Upper lobe of left lung (tissue), 6 donors: ENCODE measurements at regions not wholly inside any gene's neighbourhood (a gene's known extent, or its start where the extent isn't known, plus 50 kb on each side); places are given as distances from the start of the nearest gene placed in this dataset.

ENCODE experiments used
- ATAC-seq, 2 donors: fragments of 200-7000 bp; cut with Tn5 transposase; one replicate each; pipeline ENCODE4 v1.9.1; 2022; ENCODE audit warnings: mild to moderate bottlenecking in 2 of 2, moderate library complexity in 2 of 2; ENCODE audit not compliant: low FRiP score in 2 of 2
- DNase-seq, 2 donors: peaks; one replicate each; pipeline ENCODE4 v3.0.0-alpha.2; 2019 to 2020
- H3K27ac ChIP-seq, 4 donors: fragments of 200-600 bp; sonication (generic); one replicate each; pipeline ENCODE4 v1.5.1; 2016 to 2019
- H3K27me3 ChIP-seq, 4 donors: fragments of 200-600 bp; sonication (generic); one replicate each; pipeline ENCODE4 v1.5.1; 2017 to 2019
- H3K36me3 ChIP-seq, 4 donors: fragments of 200-600 bp; sonication (generic); one replicate each; pipeline ENCODE4 v1.5.1; 2016 to 2019
- H3K4me1 ChIP-seq, 4 donors: fragments of 200-600 bp; sonication (generic); one replicate each; pipeline ENCODE4 v1.5.1; 2018 to 2019
- H3K4me3 ChIP-seq, 4 donors: fragments of 200-600 bp; sonication (generic); one replicate each; pipeline ENCODE4 v1.5.1; 2017 to 2019; ENCODE audit warnings: mild to moderate bottlenecking in 2 of 4, moderate library complexity in 1 of 4
- H3K9me3 ChIP-seq, 4 donors: fragments of 200-600 bp; sonication (generic); one replicate each; pipeline ENCODE4 v1.5.1; 2018 to 2019
- CTCF ChIP-seq, 6 experiments: fragments of 450-650 bp in 4 of 6; fragments of 200-600 bp in 2 of 6; sonication (generic) in 2 of 6; IDR thresholded peaks; one replicate each; pipeline ENCODE4 v1.5.1; 2016 to 2019; ENCODE audit warnings: antibody characterized with exemption in 6 of 6
- EP300 ChIP-seq, 4 donors: sonication (generic); formaldehyde crosslinking; IDR thresholded peaks; one replicate each; pipeline ENCODE4 v1.5.1; 2017; ENCODE audit warnings: antibody characterized with exemption in 4 of 4, control low read depth in 2 of 4
- POLR2A ChIP-seq, 4 donors: fragments of 450-650 bp; IDR thresholded peaks; one replicate each; pipeline ENCODE4 v1.5.1; 2016 to 2017; ENCODE audit warnings: antibody characterized with exemption in 4 of 4, mild to moderate bottlenecking in 2 of 4
- POLR2AphosphoS5 ChIP-seq, 2 donors: sonication (generic); formaldehyde crosslinking; IDR thresholded peaks; one replicate each; pipeline ENCODE4 v1.5.1; 2017; ENCODE audit warnings: antibody characterized with exemption in 2 of 2
- WGBS, 2 donors: methylation state at CpG; one replicate each; pipeline ENCODE4 v1.1.5; 2017 to 2018; 5-methylcytosine and 5-hydroxymethylcytosine counted together
- donor health status: DM: no; HTN: no; CAD: no; lungs with moderate emphysema.
- donor health status: DM: no; HTN: yes; CAD: no; lungs with severe emphysema.

- no peaks in the 10 kb centered on the region for H3K36me3 ChIP-seq
- 94 to 95% methylated on average over 8 to 9 of the region's 9 CpGs for WGBS, 2 donors
- no peak for ATAC-seq
- H3K27me3 ChIP-seq = no peaks in the 10 kb centered on the region
- H3K9me3 ChIP-seq = no peaks in the 10 kb centered on the region
- TF ChIP-seq POLR2AphosphoS5 (IDR thresholded peaks at IDR 0.05) = no peak
- no peak for DNase-seq
- no peak overlapping the region for H3K4me3 ChIP-seq
- H3K27ac ChIP-seq = no peak overlapping the region
- H3K4me1 ChIP-seq = peaks cover 0 to 2% (median 0%) of the 10 kb centered on the region in 4 donors
These were observed 478.0 kb downstream of the MCTP2 start for GRCh38 chr15:94709319-94709718.

- ATAC-seq = no peak
- Histone ChIP-seq H3K36me3 (no peaks in the 10 kb centered on the region), H3K27me3 (no peaks in the 10 kb centered on the region), H3K4me3 (no peak overlapping the region), H3K27ac (no peak overlapping the region), H3K9me3 (no peaks in the 10 kb centered on the region), H3K4me1 (no peaks in the 10 kb centered on the region)
- WGBS, 2 donors = 81 to 84% methylated on average over 2 of the region's 2 CpGs
- TF ChIP-seq POLR2A (IDR thresholded peaks at IDR 0.05) (no peak), CTCF (IDR thresholded peaks at IDR 0.05) (no peak), POLR2AphosphoS5 (IDR thresholded peaks at IDR 0.05) (no peak), EP300 (IDR thresholded peaks at IDR 0.05) (no peak)
- DNase-seq = no peak
These were observed 490.8 kb downstream of the MCTP2 start for GRCh38 chr15:94722024-94722636.

GRCh38 chr15:94723801-94724200, 492.4 kb downstream of the MCTP2 start:
- no peaks in the 10 kb centered on the region for H3K36me3 ChIP-seq
- H3K4me3 ChIP-seq = no peak overlapping the region
- TF ChIP-seq EP300 (IDR thresholded peaks at IDR 0.05) = no peak
- no peak for TF ChIP-seq POLR2AphosphoS5 (IDR thresholded peaks at IDR 0.05)
- TF ChIP-seq CTCF (IDR thresholded peaks at IDR 0.05) = no peak
- TF ChIP-seq POLR2A (IDR thresholded peaks at IDR 0.05) = no peak
- ATAC-seq (no peak), DNase-seq (no peak)
- H3K27me3 ChIP-seq = no peaks in the 10 kb centered on the region
- 58% methylated on average over 2 of the region's 2 CpGs for WGBS, 2 donors
- no peaks in the 10 kb centered on the region for H3K9me3 ChIP-seq
- no peaks in the 10 kb centered on the region for H3K4me1 ChIP-seq
- H3K27ac ChIP-seq = no peak overlapping the region

GRCh38 chr15:94731286-94731685, 499.9 kb downstream of the MCTP2 start:
- TF ChIP-seq CTCF (IDR thresholded peaks at IDR 0.05) = no peak
- no peak for TF ChIP-seq EP300 (IDR thresholded peaks at IDR 0.05)
- TF ChIP-seq POLR2AphosphoS5 (IDR thresholded peaks at IDR 0.05) = no peak
- no peak for TF ChIP-seq POLR2A (IDR thresholded peaks at IDR 0.05)
- Histone ChIP-seq H3K27me3 (no peaks in the 10 kb centered on the region), H3K36me3 (no peaks in the 10 kb centered on the region), H3K4me3 (no peak overlapping the region), H3K27ac (no peak overlapping the region), H3K9me3 (no peaks in the 10 kb centered on the region), H3K4me1 (no peaks in the 10 kb centered on the region)
- DNase-seq (no peak), ATAC-seq (no peak)
- 73 to 86% methylated on average over 3 of the region's 3 CpGs for WGBS, 2 donors

GRCh38 chr15:94734460-94734859, 503.1 kb downstream of the MCTP2 start:
- no peaks in the 10 kb centered on the region for H3K27me3 ChIP-seq
- 53 to 85% methylated on average over 1 of the region's 1 CpG for WGBS, 2 donors

More at GRCh38 chr15:94734460-94734859, 503.1 kb downstream of the MCTP2 start:
- Histone ChIP-seq H3K27ac (no peak overlapping the region), H3K36me3 (no peaks in the 10 kb centered on the region), H3K9me3 (no peaks in the 10 kb centered on the region), H3K4me1 (no peaks in the 10 kb centered on the region), H3K4me3 (no peak overlapping the region)
- DNase-seq (no peak), ATAC-seq (no peak)
- TF ChIP-seq CTCF (IDR thresholded peaks at IDR 0.05) (no peak), EP300 (IDR thresholded peaks at IDR 0.05) (no peak), POLR2A (IDR thresholded peaks at IDR 0.05) (no peak), POLR2AphosphoS5 (IDR thresholded peaks at IDR 0.05) (no peak)
